OCI-LY7 (cell line): ENCODE measurements at regions not wholly inside any gene's neighbourhood (a gene's known extent, or its start where the extent isn't known, plus 50 kb on each side); places are given as distances from the start of the nearest gene placed in this dataset.

Experiments used
- EZH2phosphoT487 ChIP-seq: fragments of 200-600 bp; sonication (generic); IDR thresholded peaks from 2 replicates; pipeline ENCODE4 v1.6.1; 2018; ENCODE audit warnings: low read depth, borderline replicate concordance, mild to moderate bottlenecking, mixed run types, antibody characterized with exemption, low read length, moderate library complexity, mixed read lengths
- TF ChIP-seq, protein P1 (sequence below): fragments of 200-600 bp; sonication (generic); conservative IDR thresholded peaks from 2 replicates; pipeline ENCODE4 v1.5.1; 2014; ENCODE audit warnings: mild to moderate bottlenecking, antibody characterized with exemption, low read length, moderate library complexity, mixed read lengths

DNA sequence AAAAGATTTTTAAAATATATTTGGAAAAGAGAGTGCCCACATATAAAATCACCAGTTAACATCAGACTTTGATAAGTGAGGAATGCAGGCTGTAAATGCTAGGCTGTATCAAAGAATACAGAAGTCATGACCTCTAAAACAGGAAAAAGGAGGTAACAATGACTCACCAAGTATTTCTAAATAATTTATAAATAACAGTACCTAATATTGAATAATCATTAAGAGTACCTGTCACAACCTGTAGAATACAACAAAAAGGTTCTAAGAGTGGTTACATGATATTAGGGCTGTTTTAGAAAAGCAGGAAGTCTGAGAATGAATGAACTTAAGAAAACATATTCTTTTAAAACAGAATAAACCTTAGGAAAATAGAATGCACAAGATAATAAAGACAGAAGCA lies 173.1 kb upstream of the CST7 start:
- TF ChIP-seq, protein P1, sequence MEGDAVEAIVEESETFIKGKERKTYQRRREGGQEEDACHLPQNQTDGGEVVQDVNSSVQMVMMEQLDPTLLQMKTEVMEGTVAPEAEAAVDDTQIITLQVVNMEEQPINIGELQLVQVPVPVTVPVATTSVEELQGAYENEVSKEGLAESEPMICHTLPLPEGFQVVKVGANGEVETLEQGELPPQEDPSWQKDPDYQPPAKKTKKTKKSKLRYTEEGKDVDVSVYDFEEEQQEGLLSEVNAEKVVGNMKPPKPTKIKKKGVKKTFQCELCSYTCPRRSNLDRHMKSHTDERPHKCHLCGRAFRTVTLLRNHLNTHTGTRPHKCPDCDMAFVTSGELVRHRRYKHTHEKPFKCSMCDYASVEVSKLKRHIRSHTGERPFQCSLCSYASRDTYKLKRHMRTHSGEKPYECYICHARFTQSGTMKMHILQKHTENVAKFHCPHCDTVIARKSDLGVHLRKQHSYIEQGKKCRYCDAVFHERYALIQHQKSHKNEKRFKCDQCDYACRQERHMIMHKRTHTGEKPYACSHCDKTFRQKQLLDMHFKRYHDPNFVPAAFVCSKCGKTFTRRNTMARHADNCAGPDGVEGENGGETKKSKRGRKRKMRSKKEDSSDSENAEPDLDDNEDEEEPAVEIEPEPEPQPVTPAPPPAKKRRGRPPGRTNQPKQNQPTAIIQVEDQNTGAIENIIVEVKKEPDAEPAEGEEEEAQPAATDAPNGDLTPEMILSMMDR, result no peak
- TF ChIP-seq EZH2phosphoT487, result no peak
